Posterior vena cava (tissue), 2 donors: ENCODE measurements at regions not wholly inside any gene's neighbourhood (a gene's known extent, or its start where the extent isn't known, plus 50 kb on each side); places are given as distances from the start of the nearest gene placed in this dataset.
"Not testable (repeated sequence)": the region's sequence is repeated elsewhere in the genome, so short reads cannot be mapped to it uniquely, and the experiment has no call there.

Source experiments
- DNase-seq: peaks from one replicate; pipeline ENCODE4 v3.0.0-alpha.2; 2020; ENCODE audit warnings: low spot score
- intact Hi-C, 2 donors: fragments of 100-400 bp; cut with DNase I; formaldehyde crosslinking; loops; one replicate each; pipeline versions ENCODE4 v1.14.1 to v1.14.2; 2022 to 2023
- donor health status: DM: yes; HTN: yes; CAD: no.
- donor health status: DM: yes; HTN: yes; CAD: no.

DNA sequence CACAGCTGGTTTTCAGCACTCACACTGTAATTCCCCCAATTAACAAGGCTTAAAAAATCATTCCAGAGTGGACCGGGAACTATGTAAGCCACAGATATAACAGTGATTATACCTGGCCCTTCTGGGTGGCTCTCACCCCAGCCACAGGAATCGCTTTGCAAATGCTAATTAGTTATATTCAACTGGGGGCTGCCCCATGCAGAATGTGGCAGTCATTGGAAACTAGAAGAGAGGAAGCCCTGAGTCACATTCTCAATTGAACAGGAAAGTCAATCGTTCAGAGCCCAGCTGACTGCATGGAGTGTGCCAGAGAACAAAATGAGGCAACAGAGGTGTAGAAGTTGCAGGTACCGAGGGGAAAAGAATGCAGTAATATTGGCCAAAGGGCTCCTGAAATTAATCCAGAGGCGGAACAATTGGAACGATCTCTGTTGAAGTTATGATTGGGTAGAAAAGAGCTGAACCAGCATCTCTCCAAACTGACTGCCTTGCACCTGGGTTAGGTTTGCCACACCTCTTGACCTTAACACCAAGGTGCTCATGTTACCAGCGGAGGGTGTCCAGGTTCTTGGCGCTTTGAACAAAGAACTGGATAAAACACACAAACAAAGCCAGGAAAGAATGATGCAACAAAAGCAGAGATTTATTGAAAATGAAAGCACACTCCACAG lies 909.7 kb upstream of the AUTS2 start:
- intact Hi-C loops: no loop called here
- no peak for DNase-seq

DNA sequence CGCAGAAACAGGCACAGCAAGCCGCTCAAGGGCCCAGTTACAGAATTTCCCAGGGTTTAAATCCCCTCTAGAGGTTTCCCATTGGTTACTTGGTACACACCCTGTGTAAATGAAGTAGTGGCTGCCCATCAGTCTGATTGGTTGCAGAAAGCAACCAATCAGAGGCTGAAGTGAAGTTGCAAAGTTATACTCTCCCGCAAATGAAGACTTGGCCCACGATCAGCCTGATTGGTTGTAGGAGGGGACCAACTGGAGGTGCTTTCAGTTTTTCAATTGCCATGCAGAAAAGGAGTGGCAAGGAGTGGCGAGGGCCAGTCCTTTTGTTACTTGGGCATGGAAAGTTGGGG lies 909.2 kb upstream of the AUTS2 start:
- DNase-seq: no peak
- intact Hi-C loops: no loop called here

DNA sequence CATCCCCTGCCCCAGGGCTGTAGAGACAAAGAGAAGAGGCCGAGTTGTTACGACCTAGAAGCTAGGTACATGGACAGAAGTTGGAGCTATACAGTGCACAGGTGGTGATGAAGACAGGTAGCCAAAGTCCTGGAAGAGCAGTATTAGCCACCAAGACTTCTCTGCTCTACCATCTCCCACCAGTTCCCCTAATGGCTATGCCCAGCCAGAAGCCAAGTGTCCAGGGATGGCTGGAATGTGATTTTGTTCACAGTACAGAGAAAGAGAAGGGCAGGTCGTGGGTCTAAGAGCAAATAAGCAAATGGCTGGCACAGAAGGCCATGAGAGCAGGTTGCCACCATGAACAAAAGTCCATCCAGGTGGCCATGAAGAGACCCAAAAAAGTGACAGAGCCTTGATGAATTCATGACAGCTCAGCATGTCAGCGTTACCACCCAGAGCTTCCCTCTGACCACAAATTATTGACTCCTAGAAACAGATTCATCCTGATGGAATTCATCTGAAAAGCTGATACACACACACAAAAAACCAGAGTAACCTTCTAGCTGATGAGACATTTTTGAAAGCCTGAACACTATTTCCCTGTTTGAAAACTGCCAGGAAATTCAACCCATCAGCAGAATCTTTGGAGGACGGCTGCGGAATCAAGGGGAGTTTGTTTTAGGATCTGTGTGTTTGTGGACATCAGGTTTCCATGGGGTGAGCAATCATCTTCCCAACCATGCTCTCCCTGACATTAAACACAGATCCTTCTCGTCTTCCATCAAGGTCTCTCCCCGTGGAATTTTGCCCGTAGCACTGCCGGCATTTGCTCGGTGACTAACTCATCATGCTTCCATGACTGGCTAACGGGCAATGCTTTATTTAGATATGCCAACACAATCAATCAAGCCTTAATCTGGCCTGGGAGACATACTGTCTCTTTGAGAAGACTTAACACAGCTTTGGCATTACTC lies 906.7 kb upstream of the AUTS2 start:
- no peak for DNase-seq
- intact Hi-C loops: no loop called here

DNA sequence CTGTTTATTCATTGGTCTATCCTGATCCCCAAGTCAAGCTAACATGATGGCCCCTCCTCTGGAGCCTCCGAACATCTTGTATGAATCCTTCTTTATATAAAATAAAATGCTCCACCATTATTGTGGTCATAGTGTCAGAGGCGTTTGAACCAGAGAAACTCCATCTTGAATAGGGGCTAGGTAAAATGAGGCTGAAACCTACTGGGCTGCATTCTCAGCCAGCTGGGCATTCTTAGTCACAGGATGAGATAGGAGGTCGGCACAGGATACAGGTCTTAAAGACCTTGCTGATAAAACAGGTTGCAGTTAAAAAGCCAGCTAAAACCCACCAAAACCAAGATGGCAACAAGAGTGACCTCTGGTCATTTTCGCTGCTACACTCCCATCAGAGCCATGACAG lies 905.8 kb upstream of the AUTS2 start:
- intact Hi-C loops: no loop called here

DNA sequence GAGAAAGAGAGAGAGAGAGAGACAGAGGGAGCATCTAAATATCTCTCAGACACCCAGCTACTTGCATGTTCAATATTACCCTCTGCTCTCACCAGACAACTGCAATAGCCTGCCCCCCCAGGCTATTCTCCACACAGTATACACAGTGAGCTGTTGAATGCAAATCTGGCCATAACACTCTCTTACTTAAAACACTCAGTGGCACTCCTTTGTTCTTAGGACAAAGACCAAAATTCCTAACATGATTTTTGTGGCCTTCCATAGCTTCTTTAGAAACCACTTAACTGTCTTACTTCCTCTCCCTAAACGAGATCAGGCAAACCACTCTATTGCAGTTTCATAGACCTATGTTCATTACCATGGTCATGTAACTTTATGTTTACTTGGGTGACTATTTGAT lies 903.6 kb upstream of the AUTS2 start:
- intact Hi-C loops: no loop called here
- DNase-seq: no peak

More for the DNA sequence above, 905.8 kb upstream of the AUTS2 start:
- DNase-seq: no peak

DNA sequence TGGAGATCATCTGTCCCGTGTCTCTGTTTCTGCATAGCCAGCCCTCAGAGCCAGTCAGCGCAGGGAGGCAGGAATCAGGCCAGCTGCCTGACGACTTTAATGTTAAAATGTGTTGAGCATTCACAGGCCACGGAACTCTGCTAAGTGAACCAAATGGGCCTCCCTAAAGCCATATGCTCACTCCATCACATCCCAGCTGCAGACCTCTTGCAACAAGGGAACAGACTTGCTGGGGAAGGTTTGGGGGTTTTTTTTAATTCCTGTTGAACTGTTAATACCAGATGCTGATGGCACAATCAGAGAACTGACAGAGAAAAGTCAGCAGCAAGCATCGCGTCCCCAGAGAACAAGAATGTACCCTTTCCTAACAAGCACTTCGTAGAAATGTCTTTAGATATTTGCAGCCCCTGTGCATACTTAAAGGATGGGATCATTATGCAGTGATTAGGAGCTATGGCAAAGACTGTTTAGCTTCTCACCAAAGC lies 900.4 kb upstream of the AUTS2 start:
- no peak for DNase-seq
- intact Hi-C loops: no loop called here

DNA sequence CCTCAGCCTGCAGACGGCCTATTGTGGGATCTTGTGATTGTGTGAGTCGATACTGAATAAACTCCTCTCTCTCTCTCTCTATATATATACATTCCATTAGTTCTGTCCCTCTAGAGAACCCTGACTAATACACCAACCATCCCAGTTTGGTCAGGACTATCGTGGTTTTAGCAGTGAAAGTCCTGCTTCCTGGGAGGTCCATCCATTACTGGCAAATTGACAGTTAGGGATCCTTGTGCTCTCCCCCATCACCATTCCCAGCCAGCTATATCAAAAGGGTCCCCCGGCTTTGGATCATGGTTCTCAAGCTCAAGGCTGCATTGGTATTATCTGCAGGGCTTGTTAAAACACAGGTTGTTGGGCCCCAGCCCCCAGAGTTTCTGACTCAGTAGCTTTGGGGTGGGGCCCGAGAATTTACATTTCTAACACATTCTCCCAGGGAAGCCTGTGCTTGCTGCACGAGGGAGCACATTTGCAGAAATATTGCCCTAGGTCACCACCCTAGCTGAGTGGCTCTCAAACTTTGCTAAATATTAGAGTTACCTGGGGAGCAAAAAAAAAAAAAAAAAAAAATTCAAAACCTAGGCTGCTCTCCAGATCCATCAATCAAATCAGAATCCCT lies 899.1 kb upstream of the AUTS2 start:
- DNase-seq: no peak
- intact Hi-C loops: no loop called here

DNA sequence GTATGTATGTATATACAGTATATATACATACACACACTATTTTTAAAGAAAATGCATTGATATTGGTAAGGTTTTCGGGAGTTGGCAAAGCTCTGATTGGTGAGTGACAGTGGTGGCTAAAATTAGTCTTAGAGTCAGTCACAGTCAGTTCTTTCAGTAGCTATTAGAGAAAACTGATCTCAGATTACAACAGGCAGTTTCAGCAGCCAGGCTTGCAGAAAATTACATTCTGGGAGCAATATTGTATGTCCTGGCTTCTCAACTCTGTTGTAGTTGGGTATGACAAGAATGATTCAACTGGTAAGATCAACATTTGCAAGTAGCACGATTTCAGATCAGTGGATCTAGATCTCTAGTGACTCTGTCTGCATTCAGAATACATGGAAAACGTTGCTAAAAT lies 897.9 kb upstream of the AUTS2 start:
- no peak for DNase-seq
- intact Hi-C loops: no loop called here

DNA sequence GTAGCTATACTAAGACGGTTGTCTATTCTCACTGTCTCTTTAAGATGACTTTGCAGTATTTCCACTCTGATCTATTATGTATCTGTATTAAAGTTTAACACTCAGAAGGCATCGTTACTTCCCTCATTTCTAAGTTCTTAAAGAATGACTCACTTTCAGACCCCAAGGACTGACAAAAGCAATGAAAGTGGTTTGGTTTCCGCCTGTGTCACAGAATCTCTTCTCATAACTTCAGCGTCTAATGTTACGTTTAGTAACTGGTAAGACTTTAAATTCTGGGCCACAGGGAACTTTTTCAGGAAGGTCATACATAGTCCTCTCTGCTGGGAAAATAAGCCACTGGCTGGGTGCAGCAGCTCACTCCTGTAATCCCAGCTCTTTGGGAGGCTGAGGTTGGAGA lies 892.0 kb upstream of the AUTS2 start:
- intact Hi-C loops: no loop called here
- no peak for DNase-seq

DNA sequence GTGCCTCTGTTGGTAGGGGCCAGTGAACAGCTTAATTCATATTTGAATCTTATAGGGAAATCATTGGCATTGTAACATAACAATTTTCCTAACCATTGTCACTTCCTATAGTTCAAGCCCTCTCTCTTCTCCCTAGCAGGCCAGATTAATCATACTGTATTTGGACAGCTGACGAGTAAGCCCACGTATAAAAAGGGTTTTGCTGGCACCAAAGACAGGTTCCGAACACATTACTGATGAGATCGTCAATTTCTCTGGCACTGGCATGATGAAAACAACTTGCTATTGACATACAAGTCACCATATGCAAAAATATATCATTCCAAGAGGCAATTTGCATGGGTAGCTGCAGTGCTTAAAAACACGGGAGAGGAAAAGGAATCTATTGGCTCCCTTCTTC lies 891.1 kb upstream of the AUTS2 start:
- no peak for DNase-seq
- intact Hi-C loops: no loop called here

DNA sequence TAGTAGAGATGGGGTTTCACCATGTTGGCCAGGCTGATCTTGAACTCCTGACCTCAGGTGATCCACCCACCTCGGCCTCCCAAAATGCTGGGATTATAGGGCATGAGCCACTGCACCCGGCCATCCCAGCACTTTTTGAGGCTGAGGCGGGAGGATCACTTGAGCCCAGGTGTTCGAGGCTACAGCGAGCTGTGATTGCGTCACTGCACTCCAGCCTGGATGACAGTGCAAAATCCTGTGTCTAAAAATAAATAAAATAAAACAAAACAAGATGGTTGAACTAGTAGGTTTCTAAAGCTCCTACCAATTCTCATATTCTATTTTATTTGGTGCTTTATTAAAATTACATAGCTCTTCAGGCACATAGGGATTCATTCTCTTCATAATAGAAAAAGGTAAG lies 890.3 kb upstream of the AUTS2 start:
- DNase-seq: no peak
- intact Hi-C loops: no loop called here

DNA sequence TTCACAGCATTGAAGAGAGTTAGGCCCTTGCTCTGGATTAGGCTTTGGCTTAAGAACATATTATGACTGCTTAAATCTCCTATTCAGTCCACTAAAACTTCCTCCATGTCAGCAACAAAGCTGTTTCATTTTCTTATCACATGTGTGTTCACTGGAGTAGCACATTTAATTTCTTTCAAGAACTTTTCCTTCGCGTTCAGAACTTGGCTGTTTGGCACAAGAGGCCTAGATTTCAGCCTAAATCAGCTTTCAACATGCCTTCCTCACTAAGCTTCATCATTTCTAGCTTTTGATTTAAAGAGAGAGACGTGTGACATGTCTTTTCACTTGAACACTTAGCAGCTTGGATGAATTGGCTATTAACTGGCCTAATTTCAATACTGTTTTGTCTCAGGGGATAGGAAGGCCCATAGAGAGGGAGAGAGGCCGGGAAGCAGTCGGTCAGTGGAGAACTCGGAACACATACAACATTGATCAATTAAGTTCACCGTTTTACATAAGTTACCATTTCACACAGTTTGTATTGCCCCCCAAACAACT lies 885.2 kb upstream of the AUTS2 start:
- intact Hi-C loops: no loop called here
- DNase-seq: no peak

DNA sequence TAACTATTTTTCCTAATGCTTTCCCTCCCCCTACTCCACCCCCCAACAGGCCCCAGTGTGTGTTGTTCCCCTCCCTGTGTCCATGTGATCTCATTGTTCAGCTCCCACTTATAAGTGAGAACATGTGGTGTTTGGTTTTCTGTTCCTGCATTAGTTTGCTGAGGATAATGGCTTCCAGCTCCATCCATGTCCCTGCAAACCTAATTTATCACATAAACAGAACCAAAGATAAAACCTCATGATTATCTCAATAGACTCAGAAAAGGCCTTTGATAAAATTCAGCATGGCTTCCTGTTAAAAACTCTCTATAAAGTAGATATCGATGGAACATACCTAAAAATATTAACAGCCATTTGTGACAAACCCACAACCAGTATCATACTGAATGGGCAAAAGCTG lies 884.1 kb upstream of the AUTS2 start:
- DNase-seq, intact Hi-C loops: not testable (repeated sequence)

DNA sequence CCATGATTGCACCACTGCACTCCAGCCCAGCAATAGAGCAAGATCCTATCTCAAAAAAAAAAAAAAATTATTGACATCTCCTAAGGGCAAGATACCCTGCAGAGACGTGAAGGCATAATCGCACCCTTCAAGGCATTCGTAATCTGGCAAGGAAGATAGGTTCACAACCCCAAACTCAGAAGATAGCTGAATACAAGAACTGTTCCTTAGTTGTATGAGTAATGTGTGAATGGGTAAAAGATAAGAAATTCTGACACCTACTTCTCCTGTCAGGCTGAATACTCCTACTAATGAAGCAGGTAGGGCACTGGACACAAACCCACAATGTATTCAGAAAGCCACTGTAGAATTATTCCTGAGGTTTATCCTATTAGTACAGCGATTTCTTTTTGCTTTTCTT lies 882.4 kb upstream of the AUTS2 start:
- no peak for DNase-seq
- intact Hi-C loops: no loop called here

DNA sequence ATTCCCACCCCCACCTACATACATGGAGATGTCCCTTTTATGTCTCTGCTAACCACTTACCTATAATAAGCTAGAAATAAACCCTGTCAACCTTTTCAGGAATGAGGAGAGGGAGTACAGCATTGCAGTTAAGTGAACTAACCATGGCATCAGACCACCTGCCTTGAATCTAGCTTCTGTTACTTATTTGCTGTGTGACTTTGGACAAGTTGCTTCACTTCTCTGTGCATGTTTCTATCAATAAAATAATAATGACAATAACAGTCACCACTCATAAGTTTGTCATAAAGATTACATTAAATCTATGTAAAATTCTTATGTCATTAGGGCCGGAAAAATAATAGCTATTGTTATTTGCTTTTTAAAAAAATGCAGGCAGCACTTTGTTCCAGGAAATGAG lies 881.1 kb upstream of the AUTS2 start:
- intact Hi-C loops: no loop called here
- no peak for DNase-seq

DNA sequence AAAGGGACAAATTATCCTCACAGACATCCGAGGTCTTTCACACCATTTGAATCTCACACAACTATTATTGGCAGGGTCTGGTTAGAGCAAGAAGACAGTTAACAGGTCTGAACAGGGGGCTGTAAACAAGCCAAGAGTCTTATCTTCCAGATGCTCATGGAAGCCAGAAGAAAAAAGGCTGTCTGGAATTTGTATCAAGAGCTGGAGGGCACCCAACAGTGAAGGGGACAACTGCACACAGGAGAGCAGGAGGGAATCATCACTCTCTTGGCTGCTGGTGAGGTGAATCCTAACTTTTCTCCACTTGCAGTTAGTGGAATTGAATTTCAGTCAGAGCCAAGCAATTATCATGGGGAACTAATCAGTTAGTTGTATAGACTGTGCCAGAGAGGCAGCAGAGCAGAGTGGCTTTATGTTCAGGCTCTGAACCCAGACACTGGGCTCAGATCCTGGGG lies 880.2 kb upstream of the AUTS2 start:
- no peak for DNase-seq
- intact Hi-C loops: no loop called here

DNA sequence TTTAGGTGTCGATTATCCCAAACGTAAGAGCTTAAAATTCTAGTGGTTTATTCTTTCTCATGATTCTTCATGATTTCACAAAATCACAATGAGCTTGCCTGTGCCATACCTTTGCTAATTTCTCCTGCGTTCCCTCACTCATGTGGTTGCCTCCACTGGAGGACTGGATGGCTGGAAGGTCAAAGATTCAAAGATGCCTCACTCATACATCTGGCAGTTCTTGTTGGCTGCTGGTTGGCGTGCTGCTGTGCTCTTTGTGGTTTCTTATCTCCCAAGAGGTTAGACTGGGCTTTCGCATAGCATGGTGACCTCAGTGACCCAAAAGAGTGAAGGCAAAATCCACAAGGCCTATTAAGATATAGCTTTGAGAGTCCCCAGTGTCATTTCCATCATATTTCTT lies 877.6 kb upstream of the AUTS2 start:
- no peak for DNase-seq
- intact Hi-C loops: no loop called here

DNA sequence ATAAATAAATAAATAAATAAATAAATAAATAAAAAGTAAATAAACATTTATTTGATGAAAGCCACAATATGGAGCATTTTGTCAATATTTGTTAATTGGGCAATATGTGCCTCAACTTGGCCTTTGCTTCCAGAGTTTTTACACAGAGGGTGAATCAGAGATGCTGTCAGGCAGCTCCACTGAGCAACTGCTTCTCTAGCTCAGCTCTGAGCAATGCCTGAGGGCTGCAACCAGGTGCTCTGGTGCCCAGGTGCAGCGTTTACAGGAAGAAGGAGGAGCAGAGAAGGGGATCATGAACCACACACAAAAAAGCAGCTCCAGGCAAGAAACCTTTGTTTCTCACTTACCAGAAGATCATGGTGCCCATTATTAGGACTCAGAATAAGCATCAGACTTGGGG lies 876.2 kb upstream of the AUTS2 start:
- DNase-seq: no peak
- intact Hi-C loops: no loop called here

DNA sequence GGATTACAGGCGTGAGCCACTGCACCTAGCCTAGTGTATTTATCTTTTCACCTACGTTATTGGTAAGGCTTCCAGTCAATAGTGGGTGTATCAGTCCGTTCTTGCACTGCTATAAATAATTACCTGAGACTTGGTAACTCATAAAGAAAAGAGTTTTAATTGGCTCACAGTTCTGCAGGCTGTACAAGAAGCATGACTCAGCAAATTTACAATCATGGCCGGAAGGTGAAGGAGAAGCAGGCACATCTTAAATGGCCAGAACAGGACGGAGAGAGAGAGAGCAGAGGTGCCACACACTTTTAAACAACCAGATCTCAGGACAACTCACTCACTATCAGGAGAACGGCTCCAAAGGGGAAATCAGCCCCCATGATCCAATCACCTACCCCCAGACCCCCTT lies 873.3 kb upstream of the AUTS2 start:
- DNase-seq: no peak
- intact Hi-C loops: no loop called here
